H9 (cell line): ENCODE measurements at regions not wholly inside any gene's neighbourhood (a gene's known extent, or its start where the extent isn't known, plus 50 kb on each side); places are given as distances from the start of the nearest gene placed in this dataset.
A peak's percentile ranks its signal among the peaks of the same experiment; 100 is the strongest.

ENCODE experiments used
- DNase-seq: peaks from one replicate; pipeline ENCODE4 v3.0.0-alpha.2; 2017
- H2AFZ ChIP-seq: one replicate; pipeline ENCODE4 v1.6.1; 2013; ENCODE audit warnings: mild to moderate bottlenecking, low read length, control low read depth, moderate library complexity
- H2AK5ac ChIP-seq: 2 replicates; pipeline ENCODE4 v1.6.1; 2013; ENCODE audit warnings: low read length, control low read depth, mixed read lengths; ENCODE audit not compliant: insufficient read length
- H2BK120ac ChIP-seq: one replicate; pipeline ENCODE4 v1.6.1; 2013; ENCODE audit warnings: low read depth, mild to moderate bottlenecking, low read length, control low read depth, inconsistent platforms; ENCODE audit not compliant: poor library complexity, severe bottlenecking
- H2BK12ac ChIP-seq: 2 replicates; pipeline ENCODE4 v1.6.1; 2013; ENCODE audit warnings: low read length, control low read depth, mixed read lengths, low read depth; ENCODE audit not compliant: insufficient read length
- H2BK15ac ChIP-seq: 2 replicates; pipeline ENCODE4 v1.6.1; 2013; ENCODE audit warnings: low read depth, low read length, control low read depth
- H2BK20ac ChIP-seq: one replicate; pipeline ENCODE4 v1.6.1; 2013; ENCODE audit warnings: low read depth, mild to moderate bottlenecking, low read length, control low read depth, inconsistent platforms; ENCODE audit not compliant: poor library complexity, severe bottlenecking
- H2BK5ac ChIP-seq: 2 replicates; pipeline ENCODE4 v1.6.1; 2013; ENCODE audit warnings: low read length, control low read depth, mixed read lengths; ENCODE audit not compliant: insufficient read length
- H3K14ac ChIP-seq: 2 replicates; pipeline ENCODE4 v1.6.1; 2013; ENCODE audit warnings: low read length, control low read depth; ENCODE audit not compliant: insufficient read depth
- H3K18ac ChIP-seq: 2 replicates; pipeline ENCODE4 v1.6.1; 2013; ENCODE audit warnings: low read depth, mild to moderate bottlenecking, mixed read lengths, low read length, control low read depth; ENCODE audit not compliant: insufficient read length
- H3K23ac ChIP-seq: 2 replicates; pipeline ENCODE4 v1.6.1; 2013; ENCODE audit warnings: low read length, control low read depth, mixed read lengths, low read depth; ENCODE audit not compliant: insufficient read length
- H3K23me2 ChIP-seq: 2 replicates; pipeline ENCODE4 v1.6.1; 2013; ENCODE audit warnings: low read depth, mild to moderate bottlenecking, mixed read lengths, low read length, control low read depth; ENCODE audit not compliant: insufficient read length, poor library complexity, severe bottlenecking
- H3K27ac ChIP-seq: 2 replicates; pipeline ENCODE4 v1.5.1; 2013; ENCODE audit warnings: low read length, control low read depth, mixed read lengths, low read depth; ENCODE audit not compliant: insufficient read length
- H3K27me3 ChIP-seq: 2 replicates; pipeline ENCODE4 v1.6.1; 2013; ENCODE audit warnings: low read length, control low read depth, inconsistent platforms; ENCODE audit not compliant: insufficient read depth
- H3K4ac ChIP-seq: 2 replicates; pipeline ENCODE4 v1.6.1; 2013; ENCODE audit warnings: low read depth, mild to moderate bottlenecking, control low read depth, inconsistent platforms, low read length, moderate library complexity
- H3K4me1 ChIP-seq: 2 replicates; pipeline ENCODE4 v1.6.1; 2013; ENCODE audit warnings: low read length, control low read depth, inconsistent platforms; ENCODE audit not compliant: insufficient read depth
- H3K4me2 ChIP-seq: 2 replicates; pipeline ENCODE4 v1.6.1; 2013; ENCODE audit warnings: low read length, control low read depth, mixed read lengths; ENCODE audit not compliant: insufficient read length, insufficient read depth
- H3K56ac ChIP-seq: 2 replicates; pipeline ENCODE4 v1.6.1; 2013; ENCODE audit warnings: low read depth, mild to moderate bottlenecking, mixed read lengths, low read length, control low read depth; ENCODE audit not compliant: insufficient read length
- H3K79me1 ChIP-seq: 2 replicates; pipeline ENCODE4 v1.6.1; 2013; ENCODE audit warnings: low read depth, mild to moderate bottlenecking, moderate library complexity, low read length, control low read depth, inconsistent platforms; ENCODE audit not compliant: insufficient read depth, poor library complexity, severe bottlenecking
- H3K79me2 ChIP-seq: 2 replicates; pipeline ENCODE4 v1.6.1; 2013; ENCODE audit warnings: low read length, control low read depth, inconsistent platforms; ENCODE audit not compliant: insufficient read depth
- H3K9ac ChIP-seq: 2 replicates; pipeline ENCODE4 v1.6.1; 2013; ENCODE audit warnings: low read length, control low read depth, mixed read lengths; ENCODE audit not compliant: insufficient read length; ENCODE audit errors: extremely low read depth
- H3K9me3 ChIP-seq: one replicate; pipeline ENCODE4 v1.6.1; 2013; ENCODE audit warnings: low read depth, low read length, inconsistent platforms; ENCODE audit not compliant: control insufficient read depth
- H3T11ph ChIP-seq: one replicate; pipeline ENCODE4 v1.6.1; 2013; ENCODE audit warnings: mild to moderate bottlenecking, low read length, control low read depth, inconsistent platforms
- H4K20me1 ChIP-seq: one replicate; pipeline ENCODE4 v1.6.1; 2013; ENCODE audit not compliant: control insufficient read depth, insufficient read length, insufficient read depth
- H4K5ac ChIP-seq: 2 replicates; pipeline ENCODE4 v1.6.1; 2013; ENCODE audit warnings: low read depth, mild to moderate bottlenecking, mixed read lengths, low read length, control low read depth; ENCODE audit not compliant: insufficient read length
- H4K8ac ChIP-seq: replicated peaks from 2 replicates; pipeline ENCODE4 v1.6.1; 2013; ENCODE audit warnings: low read length, control low read depth, mixed read lengths, low read depth; ENCODE audit not compliant: insufficient read length
- H4K91ac ChIP-seq: 2 replicates; pipeline ENCODE4 v1.6.1; 2013; ENCODE audit warnings: low read depth, mild to moderate bottlenecking, moderate library complexity, mixed read lengths, low read length, control low read depth; ENCODE audit not compliant: insufficient read length
- H3K27ac Mint-ChIP-seq, 3 experiments: 2 replicates in 2 of 3; 3 replicates in 1 of 3; pipeline ENCODE4 v1.8.0; 2020 to 2021; ENCODE audit warnings: mixed read lengths in 3 of 3, mild to moderate bottlenecking in 1 of 3, moderate library complexity in 1 of 3
- H3K27me3 Mint-ChIP-seq: 2 replicates; pipeline ENCODE4 v1.8.0; 2021; ENCODE audit warnings: low read depth, mild to moderate bottlenecking, moderate library complexity, mixed read lengths
- H3K36me3 Mint-ChIP-seq, 3 experiments: 2 replicates in 2 of 3; 3 replicates in 1 of 3; pipeline ENCODE4 v1.8.0; 2020 to 2021; ENCODE audit warnings: low read depth in 3 of 3, mixed read lengths in 3 of 3; ENCODE audit not compliant: insufficient read depth in 1 of 3
- H3K4me1 Mint-ChIP-seq, 2 experiments: 2 replicates each; pipeline ENCODE4 v1.8.0; 2020; ENCODE audit warnings: mixed read lengths in 2 of 2
- H3K4me3 Mint-ChIP-seq, 2 experiments: 2 replicates in 1 of 2; 3 replicates in 1 of 2; pipeline ENCODE4 v1.8.0; 2020 to 2021; ENCODE audit warnings: mild to moderate bottlenecking in 2 of 2, mixed read lengths in 2 of 2, moderate library complexity in 1 of 2
- H3K9me3 Mint-ChIP-seq, 2 experiments: 2 replicates in 1 of 2; 3 replicates in 1 of 2; pipeline ENCODE4 v1.8.0; 2020; ENCODE audit warnings: mild to moderate bottlenecking in 2 of 2, mixed read lengths in 2 of 2, moderate library complexity in 1 of 2
- CTCF ChIP-seq: fragments of 200-600 bp; sonication (generic); conservative IDR thresholded peaks from 3 replicates; pipeline ENCODE4 v1.8.0; 2021; ENCODE audit warnings: antibody characterized with exemption, mild to moderate bottlenecking
- WGBS: extraction: QIAGEN DNeasy Blood & Tissue Kit; methylation state at CpG from one replicate; pipeline ENCODE4 v1.1.7; 2013; ENCODE audit warnings: missing lambda C conversion rate, low lambda C conversion rate, mixed read lengths; ENCODE audit not compliant: insufficient read length; ENCODE audit errors: extremely low coverage; 5-methylcytosine and 5-hydroxymethylcytosine counted together

GRCh38 chr11:115885535-115886421 is 381.6 kb upstream of the CADM1 start:
- Histone ChIP-seq H3T11ph (no peak overlapping the region), H3K79me2 (no peaks in the 10 kb centered on the region), H3K4ac (no peak overlapping the region), H3K27ac (no peak overlapping the region), H3K18ac (no peak overlapping the region), H3K9ac (no peak overlapping the region), H3K56ac (no peak overlapping the region), H3K9me3 (no peaks in the 10 kb centered on the region), H3K27me3 (no peaks in the 10 kb centered on the region), H4K91ac (no peak overlapping the region), H2BK20ac (no peak overlapping the region), H4K5ac (no peak overlapping the region), H3K23ac (no peak overlapping the region), H4K8ac (no peak overlapping the region), H2BK5ac (no peak overlapping the region), H3K79me1 (no peaks in the 10 kb centered on the region), H2BK12ac (no peak overlapping the region), H3K4me2 (no peak overlapping the region), H3K14ac (no peak overlapping the region), H2AFZ (no peak overlapping the region), H3K23me2 (no peaks in the 10 kb centered on the region), H2BK120ac (no peak overlapping the region), H2AK5ac (no peak overlapping the region), H3K4me1 (no peaks in the 10 kb centered on the region), H4K20me1 (no peaks in the 10 kb centered on the region), H2BK15ac (no peak overlapping the region)
- WGBS, result no CpG with 5 or more reads among the region's 8 CpGs
- Mint-ChIP-seq H3K4me3 (no peak overlapping the region), H3K27me3 (peaks cover 9% of the 10 kb centered on the region; the same call in 1 of the 2 replicates), H3K9me3 (peaks cover 13 to 15% of the 10 kb centered on the region in 2 experiments), H3K36me3 (peaks cover 4 to 16% (median 13%) of the 10 kb centered on the region in 3 experiments; a peak in 6 of 7 replicates), H3K27ac (peak overlapping the region in 2 of 3 experiments; percentile 59 to 66; a peak in 4 of 7 replicates), H3K4me1 (peaks cover 19 to 33% of the 10 kb centered on the region in 2 experiments)
- DNase-seq, result no peak
- no peak for TF ChIP-seq CTCF
